ENCODE measurements at regions not wholly inside any gene's neighbourhood (a gene's known extent, or its start where the extent isn't known, plus 50 kb on each side); places are given as distances from the start of the nearest gene placed in this dataset.

- Histone ChIP-seq H3K27ac (no peak overlapping the region), H3K9me3 (no peaks in the 10 kb centered on the region), H3K4me1 (peaks cover 0 to 9% (median 0%) of the 10 kb centered on the region in 4 donors), H3K36me3 (no peaks in the 10 kb centered on the region), H3K27me3 (no peaks in the 10 kb centered on the region), H3K4me3 (no peak overlapping the region)
- TF ChIP-seq POLR2A (IDR thresholded peaks at IDR 0.05): no peak
- TF ChIP-seq CTCF (IDR thresholded peaks at IDR 0.05): no peak
- TF ChIP-seq EP300 (IDR thresholded peaks at IDR 0.05): no peak
- DNase-seq (ENCODE audit: low spot score in 2 of 2): no peak
- WGBS, 2 donors: 27 to 37% methylated on average over 2 of the region's 2 CpGs
Measured at GRCh38 chr2:204486805-204487204, 58.5 kb upstream of the PARD3B start.

- no peaks in the 10 kb centered on the region for H3K9me3 ChIP-seq
- WGBS, 2 donors: 56 to 58% methylated on average over 6 of the region's 6 CpGs
- no peaks in the 10 kb centered on the region for H3K36me3 ChIP-seq
- no peak overlapping the region for H3K27ac ChIP-seq
- H3K4me3 ChIP-seq: no peak overlapping the region
- H3K4me1 ChIP-seq: peaks cover 0 to 9% (median 0%) of the 10 kb centered on the region in 4 donors
- DNase-seq (ENCODE audit: low spot score in 2 of 2): no peak
- TF ChIP-seq POLR2A (IDR thresholded peaks at IDR 0.05): no peak
- TF ChIP-seq EP300 (IDR thresholded peaks at IDR 0.05): no peak
- TF ChIP-seq CTCF (IDR thresholded peaks at IDR 0.05): no peak
- no peaks in the 10 kb centered on the region for H3K27me3 ChIP-seq
Measured at GRCh38 chr2:204487447-204488229, 57.6 kb upstream of the PARD3B start.

GRCh38 chr2:204491528-204491927 lies 53.7 kb upstream of the PARD3B start:
- peaks cover 0 to 7% (median 0%) of the 10 kb centered on the region in 4 donors for H3K4me1 ChIP-seq
- H3K9me3 ChIP-seq: no peaks in the 10 kb centered on the region
- no peaks in the 10 kb centered on the region for H3K36me3 ChIP-seq
- no peak for TF ChIP-seq CTCF (IDR thresholded peaks at IDR 0.05)
- no peak for TF ChIP-seq EP300 (IDR thresholded peaks at IDR 0.05)
- TF ChIP-seq POLR2A (IDR thresholded peaks at IDR 0.05): no peak
- DNase-seq (ENCODE audit: low spot score in 2 of 2): no peak
- no peak overlapping the region for H3K4me3 ChIP-seq
- no peaks in the 10 kb centered on the region for H3K27me3 ChIP-seq
- no peak overlapping the region for H3K27ac ChIP-seq

- 82 to 87% methylated on average over 2 of the region's 2 CpGs for WGBS, 2 donors
- no peak for DNase-seq (ENCODE audit: low spot score in 2 of 2)
- peaks cover 0 to 2% (median 0%) of the 10 kb centered on the region in 4 donors for H3K4me1 ChIP-seq
- no peak overlapping the region for H3K4me3 ChIP-seq
- no peaks in the 10 kb centered on the region for H3K27me3 ChIP-seq
- no peak overlapping the region for H3K27ac ChIP-seq
- H3K36me3 ChIP-seq: no peaks in the 10 kb centered on the region
- TF ChIP-seq POLR2A (IDR thresholded peaks at IDR 0.05): no peak
- no peak for TF ChIP-seq EP300 (IDR thresholded peaks at IDR 0.05)
- TF ChIP-seq CTCF (IDR thresholded peaks at IDR 0.05): no peak
- H3K9me3 ChIP-seq: no peaks in the 10 kb centered on the region
Measured at GRCh38 chr2:204492417-204492816, 52.9 kb upstream of the PARD3B start.

GRCh38 chr2:204494681-204495080 lies 50.6 kb upstream of the PARD3B start:
- no peak overlapping the region for H3K4me3 ChIP-seq
- no peaks in the 10 kb centered on the region for H3K9me3 ChIP-seq
- TF ChIP-seq EP300 (IDR thresholded peaks at IDR 0.05): no peak
- no peak for TF ChIP-seq CTCF (IDR thresholded peaks at IDR 0.05)
- no peak for TF ChIP-seq POLR2A (IDR thresholded peaks at IDR 0.05)
- H3K36me3 ChIP-seq: no peaks in the 10 kb centered on the region
- no peaks in the 10 kb centered on the region for H3K27me3 ChIP-seq
- no peak overlapping the region for H3K27ac ChIP-seq
- no peak for DNase-seq (ENCODE audit: low spot score in 2 of 2)
- H3K4me1 ChIP-seq: no peaks in the 10 kb centered on the region
- 80 to 87% methylated on average over 3 of the region's 3 CpGs for WGBS, 2 donors
